H1 (cell line): ENCODE measurements at regions not wholly inside any gene's neighbourhood (a gene's known extent, or its start where the extent isn't known, plus 50 kb on each side); places are given as distances from the start of the nearest gene placed in this dataset.

ENCODE experiments used
- CTCF ChIA-PET: fragments of 300-600 bp; sonication (Branson Sonifier 250); formaldehyde crosslinking; loops from one replicate; lab custom pipeline; 2021; ENCODE audit not compliant: partially characterized antibody; lab: Charles Lee
- POLR2A ChIA-PET: fragments of 300-600 bp; sonication (Branson Sonifier 250); formaldehyde crosslinking; loops from one replicate; lab custom pipeline; 2021; ENCODE audit warnings: inconsistent platforms; ENCODE audit not compliant: partially characterized antibody; lab: Charles Lee
- DNase-seq, 2 experiments: peaks; one replicate each; pipeline versions ENCODE4 v3.0.0 to v3.0.0-alpha.2; 2010 to 2022; ENCODE audit warnings: low spot score in 2 of 2, low read depth in 1 of 2, mixed read lengths in 1 of 2
- FAIRE-seq: peaks from 2 replicates; lab custom pipeline; 2011; peaks lifted over from hg19 to GRCh38; lab: Jason Lieb, UNC
- H2AFZ ChIP-seq: 2 replicates; pipeline ENCODE4 v1.8.1; 2012; ENCODE audit warnings: low read length, inconsistent platforms
- H2AK5ac ChIP-seq: 2 replicates; pipeline ENCODE4 v1.6.1; 2013; ENCODE audit warnings: low read depth, low read length
- H2BK120ac ChIP-seq: replicated peaks from 2 replicates; pipeline ENCODE3; 2013; ENCODE audit warnings: low read depth, low read length, inconsistent platforms
- H2BK12ac ChIP-seq: 2 replicates; pipeline ENCODE4 v1.6.1; 2013; ENCODE audit warnings: low read depth, low read length
- H2BK15ac ChIP-seq: 2 replicates; pipeline ENCODE4 v1.6.1; 2013; ENCODE audit warnings: low read length
- H2BK20ac ChIP-seq: 2 replicates; pipeline ENCODE4 v1.6.1; 2013; ENCODE audit warnings: low read length
- H2BK5ac ChIP-seq: 2 replicates; pipeline ENCODE4 v1.6.1; 2013; ENCODE audit warnings: low read depth, low read length
- H3K14ac ChIP-seq: 2 replicates; pipeline ENCODE4 v1.6.1; 2013; ENCODE audit warnings: inconsistent platforms; ENCODE audit not compliant: insufficient read length
- H3K18ac ChIP-seq: 2 replicates; pipeline ENCODE4 v1.6.1; 2013; ENCODE audit warnings: low read length; ENCODE audit errors: extremely low read depth
- H3K23ac ChIP-seq: 2 replicates; pipeline ENCODE4 v1.6.1; 2013; ENCODE audit warnings: inconsistent platforms; ENCODE audit not compliant: insufficient read length
- H3K23me2 ChIP-seq: 2 replicates; pipeline ENCODE4 v1.6.1; 2013; ENCODE audit warnings: low read depth, low read length
- H3K27ac ChIP-seq: 2 replicates; pipeline ENCODE4 v1.6.1; 2011; ENCODE audit warnings: low read depth, low read length, inconsistent platforms
- H3K27me3 ChIP-seq, 4 experiments: replicated peaks in 1 of 4; 1 replicate in 1 of 4; 2 replicates in 3 of 4; pipeline versions ENCODE4 v1.6.1 to v1.8.1; 2011 to 2013; ENCODE audit warnings: low read length in 3 of 4, mild to moderate bottlenecking in 3 of 4, inconsistent platforms in 2 of 4, mixed read lengths in 2 of 4, moderate library complexity in 1 of 4; ENCODE audit not compliant: control insufficient read depth in 3 of 4, insufficient read depth in 3 of 4; ENCODE audit errors: extremely low read depth in 1 of 4
- H3K36me3 ChIP-seq, 4 experiments: 2 replicates each; pipeline versions ENCODE4 v1.6.1 to v1.8.1; 2011 to 2013; ENCODE audit warnings: mild to moderate bottlenecking in 4 of 4, low read length in 3 of 4, moderate library complexity in 2 of 4, control low read depth in 1 of 4, inconsistent platforms in 1 of 4; ENCODE audit not compliant: insufficient read depth in 4 of 4, control insufficient read depth in 2 of 4
- H3K4ac ChIP-seq: replicated peaks from 2 replicates; pipeline ENCODE3; 2013; ENCODE audit warnings: low read length, low read depth, mixed read lengths, inconsistent platforms; ENCODE audit not compliant: insufficient read length
- H3K4me1 ChIP-seq, 4 experiments: replicated peaks in 1 of 4; 1 replicate in 1 of 4; 2 replicates in 3 of 4; pipeline versions ENCODE4 v1.6.1 to v1.8.1; 2011 to 2013; ENCODE audit warnings: low read length in 3 of 4, inconsistent platforms in 2 of 4, mixed read lengths in 1 of 4; ENCODE audit not compliant: insufficient read depth in 4 of 4, control insufficient read depth in 3 of 4
- H3K4me2 ChIP-seq, 2 experiments: 2 replicates each; pipeline versions ENCODE4 v1.6.1 to v1.8.1; 2011 to 2013; ENCODE audit warnings: low read depth in 2 of 2, low read length in 2 of 2, control low read depth in 1 of 2, inconsistent platforms in 1 of 2, mild to moderate bottlenecking in 1 of 2; ENCODE audit not compliant: insufficient read depth in 1 of 2
- H3K4me3 ChIP-seq, 4 experiments: fragments of 200-600, 300-600 bp in 1 of 4; sonication (generic), shearing (Covaris generic), sonication (Bioruptor Twin) in 1 of 4; 2 replicates each; pipeline versions ENCODE4 v1.5.1 to v1.8.1; 2011 to 2016; ENCODE audit warnings: low read length in 4 of 4, low read depth in 3 of 4, control low read depth in 2 of 4, inconsistent platforms in 2 of 4, mild to moderate bottlenecking in 2 of 4, mixed read lengths in 1 of 4, moderate library complexity in 1 of 4; ENCODE audit not compliant: insufficient read depth in 2 of 4; ENCODE audit errors: extremely low read depth in 1 of 4
- H3K56ac ChIP-seq: replicated peaks from 2 replicates; pipeline ENCODE3; 2013; ENCODE audit warnings: low read depth, mild to moderate bottlenecking, mixed read lengths, low read length, inconsistent platforms; ENCODE audit not compliant: insufficient read length
- H3K79me1 ChIP-seq: 2 replicates; pipeline ENCODE4 v1.6.1; 2013; ENCODE audit warnings: low read depth, low read length, control low read depth
- H3K79me2 ChIP-seq, 2 experiments: 2 replicates each; pipeline versions ENCODE4 v1.6.1 to v1.8.1; 2012 to 2013; ENCODE audit warnings: low read length in 2 of 2, mild to moderate bottlenecking in 2 of 2, inconsistent platforms in 1 of 2; ENCODE audit not compliant: insufficient read depth in 2 of 2, control insufficient read depth in 1 of 2
- H3K9ac ChIP-seq, 4 experiments: replicated peaks in 1 of 4; 1 replicate in 1 of 4; 2 replicates in 3 of 4; pipeline versions ENCODE4 v1.6.1 to v1.8.1; 2011 to 2013; ENCODE audit warnings: low read depth in 3 of 4, low read length in 3 of 4, control low read depth in 2 of 4, mild to moderate bottlenecking in 2 of 4, moderate library complexity in 2 of 4, inconsistent platforms in 1 of 4; ENCODE audit errors: extremely low read depth in 1 of 4
- H3K9me3 ChIP-seq, 2 experiments: 2 replicates each; pipeline versions ENCODE4 v1.6.1 to v1.8.1; 2012 to 2013; ENCODE audit warnings: mild to moderate bottlenecking in 2 of 2, moderate library complexity in 2 of 2, control low read depth in 1 of 2, inconsistent platforms in 1 of 2, low read depth in 1 of 2, low read length in 1 of 2, mixed read lengths in 1 of 2; ENCODE audit not compliant: insufficient read depth in 2 of 2
- H4K20me1 ChIP-seq, 2 experiments: replicated peaks in 1 of 2; 2 replicates each; pipeline versions ENCODE3 to v1.8.1; 2011 to 2013; ENCODE audit warnings: inconsistent platforms in 2 of 2, low read length in 2 of 2, mild to moderate bottlenecking in 1 of 2; ENCODE audit not compliant: insufficient read depth in 2 of 2, control insufficient read depth in 1 of 2
- H4K5ac ChIP-seq: 2 replicates; pipeline ENCODE4 v1.6.1; 2013; ENCODE audit warnings: low read length, low read depth, mixed read lengths, inconsistent platforms; ENCODE audit not compliant: insufficient read length
- H4K8ac ChIP-seq: 2 replicates; pipeline ENCODE4 v1.8.0; 2013; ENCODE audit warnings: mild to moderate bottlenecking, moderate library complexity, low read length, inconsistent platforms; ENCODE audit not compliant: insufficient read depth; ENCODE audit errors: extremely low read depth
- H4K91ac ChIP-seq: replicated peaks from 2 replicates; pipeline ENCODE3; 2013; ENCODE audit warnings: low read length, mixed read lengths, inconsistent platforms; ENCODE audit not compliant: insufficient read length
- BRCA1 ChIP-seq: IDR thresholded peaks from 2 replicates; pipeline ENCODE4 v1.6.1; 2012; ENCODE audit warnings: low read depth, low read length, improper control_type of control experiment
- CBX5 ChIP-seq: fragments of 300-800, 300-1000 bp; sonication (generic); IDR thresholded peaks from 2 replicates; pipeline ENCODE4 v1.7.1; 2016; ENCODE audit warnings: antibody characterized with exemption, low read length, low read depth
- POLR2AphosphoS5 ChIP-seq: IDR thresholded peaks from 2 replicates; pipeline ENCODE4 v1.6.1; 2011; ENCODE audit warnings: low read depth, low read length
- RAD21 ChIP-seq, 2 experiments: IDR thresholded peaks in 1 of 2; conservative IDR thresholded peaks in 1 of 2; 2 replicates each; pipeline ENCODE4 v1.6.1; 2011; ENCODE audit warnings: low read depth in 2 of 2, low read length in 2 of 2, improper control_type of control experiment in 1 of 2, inconsistent platforms in 1 of 2, mild to moderate bottlenecking in 1 of 2, moderate library complexity in 1 of 2
- SAP30 ChIP-seq: fragments of 300-600 bp; sonication (generic); IDR thresholded peaks from 2 replicates; pipeline ENCODE4 v1.7.1; 2012; ENCODE audit warnings: low read length, moderate library complexity, mild to moderate bottlenecking, inconsistent platforms; ENCODE audit not compliant: insufficient read depth, insufficient replicate concordance
- SRF ChIP-seq: IDR thresholded peaks from 2 replicates; pipeline ENCODE4 v1.6.1; 2011; ENCODE audit warnings: mild to moderate bottlenecking, low read depth, low read length, moderate library complexity
- TAF7 ChIP-seq: optimal IDR thresholded peaks from 2 replicates; pipeline ENCODE3; 2011; ENCODE audit warnings: low read depth, mild to moderate bottlenecking, inconsistent platforms, low read length, moderate library complexity, borderline replicate concordance
- TCF12 ChIP-seq: IDR thresholded peaks from 2 replicates; pipeline ENCODE4 v1.6.1; 2011; ENCODE audit warnings: low read depth, mild to moderate bottlenecking, low read length
- USF2 ChIP-seq: IDR thresholded peaks from 2 replicates; pipeline ENCODE4 v1.6.1; 2011; ENCODE audit warnings: low read length, improper control_type of control experiment
- WGBS, 2 experiments: shearing (Covaris generic) in 1 of 2; methylation state at CpG; one replicate each; pipeline versions ENCODE4 v1.1.6 to v1.1.7; 2013 to 2015; ENCODE audit warnings: low lambda C conversion rate in 2 of 2, mixed read lengths in 2 of 2, inconsistent platforms in 1 of 2, low coverage in 1 of 2, missing lambda C conversion rate in 1 of 2; ENCODE audit not compliant: insufficient replicate concordance in 2 of 2, insufficient coverage in 1 of 2, insufficient read length in 1 of 2; ENCODE audit errors: extremely low coverage in 1 of 2, missing lambda C conversion rate in 1 of 2; 5-methylcytosine and 5-hydroxymethylcytosine counted together
- TF ChIP-seq, protein P1 (sequence below): IDR thresholded peaks from 2 replicates; pipeline ENCODE4 v1.6.1; 2012; ENCODE audit warnings: low read length, inconsistent platforms
- TF ChIP-seq, protein P2 (sequence below): IDR thresholded peaks from 2 replicates; pipeline ENCODE4 v1.6.1; 2012; ENCODE audit warnings: inconsistent platforms

DNA sequence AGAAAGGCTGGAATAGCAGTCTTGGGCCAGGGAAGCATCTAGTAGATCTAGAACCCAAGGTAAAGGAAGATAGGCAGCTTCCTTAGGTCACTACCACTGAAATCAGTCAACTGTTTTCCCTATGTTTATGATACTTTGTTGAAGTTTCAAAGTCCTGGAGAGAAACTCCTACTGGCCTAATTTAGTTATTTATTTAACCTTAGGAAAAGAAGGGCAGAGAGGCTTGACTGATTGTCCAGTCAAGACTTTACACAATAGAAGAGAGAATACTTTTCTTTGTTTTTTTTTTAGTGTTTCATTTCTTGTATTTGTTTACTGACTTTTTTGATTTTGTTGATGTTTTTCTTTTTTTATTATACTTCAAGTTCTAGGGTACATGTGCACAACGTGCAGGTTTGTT, 138.9 kb upstream of the PHYHIPL start:
- H4K20me1 ChIP-seq = no peaks in the 10 kb centered on the region
- no peak overlapping the region for H2BK5ac ChIP-seq
- H3K4me1 ChIP-seq = no peaks in the 10 kb centered on the region
- no peaks in the 10 kb centered on the region for H3K36me3 ChIP-seq
- H3K56ac ChIP-seq = no peak overlapping the region
- H3K79me1 ChIP-seq = no peaks in the 10 kb centered on the region
- no peak overlapping the region for H4K91ac ChIP-seq
- no peak overlapping the region for H4K5ac ChIP-seq
- H3K23me2 ChIP-seq = no peaks in the 10 kb centered on the region; the same call in 1 of the 2 replicates
- no peaks in the 10 kb centered on the region for H3K79me2 ChIP-seq
- H3K9me3 ChIP-seq = no peaks in the 10 kb centered on the region
- no peak overlapping the region for H3K4me3 ChIP-seq
- H2BK15ac ChIP-seq = no peak overlapping the region
- no peak overlapping the region for H2BK20ac ChIP-seq
- no peak overlapping the region for H3K14ac ChIP-seq
- H3K27me3 ChIP-seq = no peaks in the 10 kb centered on the region
- H3K27ac ChIP-seq = no peak overlapping the region
- no peak overlapping the region for H2AFZ ChIP-seq
- no peak overlapping the region for H2AK5ac ChIP-seq
- ChIA-PET CTCF (no interaction called here), POLR2A (no interaction called here)
- WGBS, 2 experiments = 93% methylated on average over 1 of the region's 1 CpG; no CpG with 5 or more reads in 1 of the 2 experiments
- no peak overlapping the region for H3K4ac ChIP-seq
- DNase-seq (no peak), FAIRE-seq (no peak)
- H2BK12ac ChIP-seq = no peak overlapping the region
- no peak overlapping the region for H3K4me2 ChIP-seq
- no peak overlapping the region for H4K8ac ChIP-seq
- no peak overlapping the region for H3K23ac ChIP-seq
- H3K18ac ChIP-seq = no peak overlapping the region
- H3K9ac ChIP-seq = no peak overlapping the region
- H2BK120ac ChIP-seq = no peak overlapping the region
- no peak for TF ChIP-seq BRCA1
- TF ChIP-seq, protein P1, sequence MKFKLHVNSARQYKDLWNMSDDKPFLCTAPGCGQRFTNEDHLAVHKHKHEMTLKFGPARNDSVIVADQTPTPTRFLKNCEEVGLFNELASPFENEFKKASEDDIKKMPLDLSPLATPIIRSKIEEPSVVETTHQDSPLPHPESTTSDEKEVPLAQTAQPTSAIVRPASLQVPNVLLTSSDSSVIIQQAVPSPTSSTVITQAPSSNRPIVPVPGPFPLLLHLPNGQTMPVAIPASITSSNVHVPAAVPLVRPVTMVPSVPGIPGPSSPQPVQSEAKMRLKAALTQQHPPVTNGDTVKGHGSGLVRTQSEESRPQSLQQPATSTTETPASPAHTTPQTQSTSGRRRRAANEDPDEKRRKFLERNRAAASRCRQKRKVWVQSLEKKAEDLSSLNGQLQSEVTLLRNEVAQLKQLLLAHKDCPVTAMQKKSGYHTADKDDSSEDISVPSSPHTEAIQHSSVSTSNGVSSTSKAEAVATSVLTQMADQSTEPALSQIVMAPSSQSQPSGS = no peak
- TF ChIP-seq TAF7 = no peak
- TF ChIP-seq TCF12 = no peak
- no peak for TF ChIP-seq POLR2AphosphoS5
- no peak for TF ChIP-seq USF2
- TF ChIP-seq RAD21 (IDR thresholded peaks at IDR 0.05 in 1 of 2, conservative IDR thresholded peaks at IDR 0.05 in 1 of 2; ENCODE audit: low read depth in 2 of 2, low read length in 2 of 2) = no peak
- TF ChIP-seq, protein P2, sequence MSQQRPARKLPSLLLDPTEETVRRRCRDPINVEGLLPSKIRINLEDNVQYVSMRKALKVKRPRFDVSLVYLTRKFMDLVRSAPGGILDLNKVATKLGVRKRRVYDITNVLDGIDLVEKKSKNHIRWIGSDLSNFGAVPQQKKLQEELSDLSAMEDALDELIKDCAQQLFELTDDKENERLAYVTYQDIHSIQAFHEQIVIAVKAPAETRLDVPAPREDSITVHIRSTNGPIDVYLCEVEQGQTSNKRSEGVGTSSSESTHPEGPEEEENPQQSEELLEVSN = no peak
- TF ChIP-seq SAP30 = no peak
- no peak for TF ChIP-seq CBX5
- TF ChIP-seq SRF = no peak
